ENCODE measurements at regions not wholly inside any gene's neighbourhood (a gene's known extent, or its start where the extent isn't known, plus 50 kb on each side); places are given as distances from the start of the nearest gene placed in this dataset.

DNA sequence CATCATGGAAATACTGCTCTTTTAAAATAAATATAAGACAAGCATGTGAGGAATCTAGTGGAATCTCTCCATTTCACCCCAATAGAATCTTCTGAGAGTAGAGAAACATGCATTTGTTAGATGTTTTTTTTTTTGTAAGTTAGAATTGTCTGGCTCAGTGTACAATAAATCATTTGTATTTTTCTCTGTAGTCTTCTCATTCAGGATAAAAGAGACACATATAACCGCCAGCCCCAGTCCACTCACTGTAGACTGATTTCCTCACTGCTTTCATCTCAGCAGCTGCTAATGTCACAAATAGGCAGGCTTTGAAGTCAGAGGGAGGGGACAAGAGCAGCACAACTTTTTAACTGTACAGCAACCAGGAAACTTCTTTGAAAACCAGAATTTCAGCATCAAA, 140.2 kb upstream of the RBMS3 start:
- Mint-ChIP-seq H3K27ac (no peak overlapping the region), H3K4me1 (ENCODE audit: low read depth) (no peaks in the 10 kb centered on the region), H3K4me3 (no peak overlapping the region), H3K36me3 (ENCODE audit: low read depth) (no peaks in the 10 kb centered on the region), H3K9me3 (no peaks in the 10 kb centered on the region), H3K27me3 (peaks cover 3% of the 10 kb centered on the region)
- intact Hi-C loops (cut with micrococcal nuclease) = no loop called here

DNA sequence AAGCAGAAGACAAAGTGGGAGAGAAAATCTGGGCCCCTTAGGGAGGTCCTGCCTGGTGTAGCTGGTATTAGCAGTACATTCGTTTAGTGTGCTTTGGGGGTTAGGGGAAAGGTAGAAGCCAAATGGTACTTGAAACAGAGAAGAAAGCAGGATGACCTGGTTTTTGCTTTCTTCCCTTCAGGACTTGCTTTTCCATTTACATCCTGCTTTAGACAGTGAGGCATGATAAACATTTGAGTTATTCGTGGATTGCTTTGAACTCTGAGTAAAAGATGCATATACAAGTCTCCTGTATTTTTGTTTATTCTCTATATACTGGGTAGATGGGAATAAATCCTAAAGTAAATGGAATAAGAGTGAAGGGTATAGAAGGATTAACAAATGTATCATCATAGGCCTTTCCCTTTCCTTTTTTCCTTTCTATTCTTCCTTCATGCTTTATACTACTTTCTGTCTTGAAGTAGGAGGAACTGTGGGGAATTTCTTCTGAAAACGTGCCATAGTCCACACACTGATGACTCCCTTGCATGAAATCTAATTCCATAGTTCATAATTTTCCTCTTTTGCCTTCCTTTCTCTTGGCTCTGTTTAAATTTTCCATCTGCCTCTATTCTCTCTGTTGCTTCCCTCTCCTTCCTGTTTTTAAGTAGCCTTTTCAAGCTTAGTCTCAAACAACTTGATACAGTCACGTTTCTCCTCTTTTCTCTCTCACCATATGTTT, 139.5 kb upstream of the RBMS3 start:
- no peak overlapping the region for H3K4me3 Mint-ChIP-seq
- H3K36me3 Mint-ChIP-seq (ENCODE audit: low read depth) = no peaks in the 10 kb centered on the region
- no peaks in the 10 kb centered on the region for H3K4me1 Mint-ChIP-seq (ENCODE audit: low read depth)
- no peak overlapping the region for H3K27ac Mint-ChIP-seq
- H3K9me3 Mint-ChIP-seq = no peaks in the 10 kb centered on the region
- intact Hi-C loops (cut with micrococcal nuclease) = no loop called here
- H3K27me3 Mint-ChIP-seq = peaks cover 3% of the 10 kb centered on the region

DNA sequence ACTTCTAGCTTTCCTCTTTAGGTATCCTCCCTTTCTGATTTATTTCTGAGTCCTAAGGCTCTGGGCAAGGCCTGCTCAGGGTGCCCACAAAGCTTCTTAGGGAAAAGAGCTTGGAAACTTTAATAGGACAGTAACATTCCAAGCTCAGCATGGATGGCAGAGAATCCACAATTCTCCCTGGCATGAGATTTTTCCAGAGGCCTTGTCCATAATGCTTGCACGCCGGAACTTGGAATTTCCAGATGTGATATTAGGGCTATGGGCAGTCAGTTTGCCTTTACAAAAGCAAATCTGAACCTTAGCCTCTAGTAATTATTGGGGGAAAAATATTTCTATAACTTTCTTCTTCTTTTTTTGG, 139.0 kb upstream of the RBMS3 start:
- H3K36me3 Mint-ChIP-seq (ENCODE audit: low read depth) = no peaks in the 10 kb centered on the region
- no peaks in the 10 kb centered on the region for H3K9me3 Mint-ChIP-seq
- H3K4me1 Mint-ChIP-seq (ENCODE audit: low read depth) = no peaks in the 10 kb centered on the region
- H3K27me3 Mint-ChIP-seq = peaks cover 3% of the 10 kb centered on the region
- H3K27ac Mint-ChIP-seq = no peak overlapping the region
- no peak overlapping the region for H3K4me3 Mint-ChIP-seq
- intact Hi-C loops (cut with micrococcal nuclease) = no loop called here

DNA sequence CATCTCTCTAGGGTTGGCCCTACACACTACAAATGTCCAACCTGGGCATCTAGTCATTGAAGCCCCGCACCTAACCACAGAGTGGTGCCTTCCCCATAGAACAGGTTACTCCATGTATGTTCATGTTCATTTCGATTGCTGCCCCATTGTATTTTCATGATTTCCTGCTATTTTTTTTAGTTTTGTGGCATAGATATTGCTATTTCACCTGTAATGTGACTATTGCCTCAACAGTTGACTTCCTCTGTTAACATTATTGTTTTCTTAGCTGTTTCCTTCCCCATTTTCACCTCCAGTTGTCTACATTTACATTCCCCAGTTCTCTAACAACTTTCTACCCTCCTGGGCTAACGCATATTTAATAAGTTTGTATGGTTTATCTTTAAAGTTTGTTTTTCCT, 137.7 kb upstream of the RBMS3 start:
- Mint-ChIP-seq H3K36me3 (ENCODE audit: low read depth) (no peaks in the 10 kb centered on the region), H3K4me3 (no peak overlapping the region), H3K4me1 (ENCODE audit: low read depth) (no peaks in the 10 kb centered on the region), H3K27ac (no peak overlapping the region), H3K9me3 (no peaks in the 10 kb centered on the region), H3K27me3 (peaks cover 3% of the 10 kb centered on the region)
- intact Hi-C loops (cut with micrococcal nuclease) = no loop called here

DNA sequence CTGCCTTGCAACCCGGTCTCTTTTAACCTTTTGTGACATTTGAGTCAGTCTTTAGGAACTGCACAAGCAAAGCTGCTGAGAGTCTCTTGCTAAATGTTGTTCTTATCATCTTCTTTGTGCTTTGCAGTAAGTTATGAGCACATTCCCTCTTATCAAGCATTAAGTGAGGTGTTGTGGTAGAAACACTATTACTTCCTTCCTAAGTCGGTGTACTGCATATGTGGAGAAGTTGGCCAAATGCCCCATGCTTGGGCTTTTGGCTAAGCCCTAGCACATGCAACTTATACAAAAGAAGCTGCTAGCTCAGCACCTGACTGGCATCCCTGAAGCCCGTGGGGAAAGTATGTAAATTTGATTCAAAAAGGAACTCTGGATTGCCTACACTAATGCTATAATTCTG, 136.5 kb upstream of the RBMS3 start:
- no peaks in the 10 kb centered on the region for H3K36me3 Mint-ChIP-seq (ENCODE audit: low read depth)
- no peak overlapping the region for H3K4me3 Mint-ChIP-seq
- no peak overlapping the region for H3K27ac Mint-ChIP-seq
- no peaks in the 10 kb centered on the region for H3K9me3 Mint-ChIP-seq
- H3K27me3 Mint-ChIP-seq = peaks cover 3% of the 10 kb centered on the region
- no peaks in the 10 kb centered on the region for H3K4me1 Mint-ChIP-seq (ENCODE audit: low read depth)
- intact Hi-C loops (cut with micrococcal nuclease) = no loop called here

DNA sequence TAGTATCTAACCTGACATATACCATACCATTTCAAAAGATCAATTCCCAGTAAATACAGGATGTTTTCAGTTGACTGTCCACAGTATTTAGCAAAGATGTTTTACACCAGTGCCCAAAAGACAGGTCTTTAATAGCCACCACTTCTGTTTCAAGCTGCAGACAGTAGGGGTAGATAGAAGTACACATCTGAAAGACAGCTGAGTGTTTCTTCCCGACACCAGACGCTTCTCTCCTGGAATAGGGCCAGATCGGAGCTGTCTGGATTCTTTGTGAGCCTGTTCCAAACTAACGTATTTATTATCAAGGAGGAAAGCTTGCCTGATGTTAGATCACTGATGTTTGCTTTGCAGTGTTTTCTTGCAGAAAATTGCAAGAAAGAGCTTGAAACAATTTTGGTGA, 136.1 kb upstream of the RBMS3 start:
- no peak overlapping the region for H3K4me3 Mint-ChIP-seq
- intact Hi-C loops (cut with micrococcal nuclease) = no loop called here
- H3K27ac Mint-ChIP-seq = no peak overlapping the region
- peaks cover 3% of the 10 kb centered on the region for H3K27me3 Mint-ChIP-seq
- no peaks in the 10 kb centered on the region for H3K9me3 Mint-ChIP-seq
- H3K4me1 Mint-ChIP-seq (ENCODE audit: low read depth) = no peaks in the 10 kb centered on the region
- H3K36me3 Mint-ChIP-seq (ENCODE audit: low read depth) = no peaks in the 10 kb centered on the region

DNA sequence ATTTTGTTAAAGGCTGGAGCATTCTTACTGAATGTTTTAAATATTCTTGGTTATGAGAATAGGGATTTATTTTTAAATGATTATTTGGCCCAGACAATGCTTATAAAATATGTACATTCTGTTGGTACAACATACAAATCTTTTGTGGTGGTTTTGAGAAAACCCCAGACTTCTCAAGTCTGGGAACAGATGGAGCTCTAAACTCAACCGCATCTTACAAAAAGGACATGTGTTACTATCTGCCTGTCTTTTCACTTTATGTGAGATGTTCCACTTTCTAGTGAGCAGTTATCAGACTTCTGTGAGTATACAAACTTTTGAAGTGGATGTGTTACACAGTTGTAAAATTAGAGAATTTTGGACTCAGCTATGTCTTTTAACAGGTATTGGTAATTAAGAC, 135.5 kb upstream of the RBMS3 start:
- Mint-ChIP-seq H3K4me3 (no peak overlapping the region), H3K36me3 (ENCODE audit: low read depth) (no peaks in the 10 kb centered on the region), H3K27me3 (peaks cover 3% of the 10 kb centered on the region), H3K9me3 (no peaks in the 10 kb centered on the region), H3K27ac (no peak overlapping the region), H3K4me1 (ENCODE audit: low read depth) (no peaks in the 10 kb centered on the region)
- intact Hi-C loops (cut with micrococcal nuclease) = no loop called here

DNA sequence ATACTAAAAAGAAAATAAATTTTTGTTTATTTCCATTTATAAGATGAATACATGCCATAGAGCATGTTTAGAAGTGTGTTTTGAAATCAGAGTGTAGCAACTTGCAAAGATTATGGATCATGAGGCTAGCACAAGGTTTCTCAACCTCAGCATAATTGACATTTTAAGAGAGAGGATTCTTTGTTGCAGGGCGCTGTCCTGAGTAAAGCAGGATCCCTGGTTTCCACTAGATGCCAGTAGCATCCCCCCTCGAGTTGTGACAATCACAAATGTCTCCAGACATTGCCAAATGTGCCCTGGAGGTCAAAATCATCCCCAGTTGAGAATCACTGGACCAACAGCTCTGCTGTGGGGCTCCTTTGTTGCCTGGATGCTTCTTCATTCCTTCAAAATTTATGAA, 128.5 kb upstream of the RBMS3 start:
- Mint-ChIP-seq H3K36me3 (ENCODE audit: low read depth) (no peaks in the 10 kb centered on the region), H3K9me3 (no peaks in the 10 kb centered on the region), H3K4me1 (ENCODE audit: low read depth) (no peaks in the 10 kb centered on the region), H3K27ac (no peak overlapping the region), H3K4me3 (no peak overlapping the region), H3K27me3 (peaks cover 1% of the 10 kb centered on the region)
- intact Hi-C loops (cut with micrococcal nuclease) = no loop called here

DNA sequence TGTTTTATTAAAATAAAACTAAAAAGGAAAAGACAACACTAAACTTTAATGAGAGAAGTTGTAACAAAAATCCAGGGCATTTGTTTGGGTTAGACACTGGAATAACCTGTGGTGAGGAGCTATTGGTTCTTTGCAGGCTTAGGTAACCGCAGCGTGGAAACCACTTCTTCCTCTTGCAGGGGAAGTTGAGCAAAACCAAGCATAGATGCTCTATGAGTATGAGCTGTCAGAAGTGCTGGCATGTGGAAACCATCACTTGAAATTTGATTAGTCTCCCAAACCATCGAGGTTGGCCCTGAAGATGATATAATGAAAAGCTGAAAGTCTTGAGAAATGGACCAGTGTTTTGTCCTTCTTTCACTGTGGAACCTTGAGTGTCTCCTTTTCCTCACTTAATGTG, 127.1 kb upstream of the RBMS3 start:
- Mint-ChIP-seq H3K9me3 (no peaks in the 10 kb centered on the region), H3K4me3 (no peak overlapping the region), H3K36me3 (ENCODE audit: low read depth) (no peaks in the 10 kb centered on the region), H3K4me1 (ENCODE audit: low read depth) (no peaks in the 10 kb centered on the region), H3K27ac (no peak overlapping the region), H3K27me3 (peaks cover 1% of the 10 kb centered on the region)
- intact Hi-C loops (cut with micrococcal nuclease) = no loop called here

DNA sequence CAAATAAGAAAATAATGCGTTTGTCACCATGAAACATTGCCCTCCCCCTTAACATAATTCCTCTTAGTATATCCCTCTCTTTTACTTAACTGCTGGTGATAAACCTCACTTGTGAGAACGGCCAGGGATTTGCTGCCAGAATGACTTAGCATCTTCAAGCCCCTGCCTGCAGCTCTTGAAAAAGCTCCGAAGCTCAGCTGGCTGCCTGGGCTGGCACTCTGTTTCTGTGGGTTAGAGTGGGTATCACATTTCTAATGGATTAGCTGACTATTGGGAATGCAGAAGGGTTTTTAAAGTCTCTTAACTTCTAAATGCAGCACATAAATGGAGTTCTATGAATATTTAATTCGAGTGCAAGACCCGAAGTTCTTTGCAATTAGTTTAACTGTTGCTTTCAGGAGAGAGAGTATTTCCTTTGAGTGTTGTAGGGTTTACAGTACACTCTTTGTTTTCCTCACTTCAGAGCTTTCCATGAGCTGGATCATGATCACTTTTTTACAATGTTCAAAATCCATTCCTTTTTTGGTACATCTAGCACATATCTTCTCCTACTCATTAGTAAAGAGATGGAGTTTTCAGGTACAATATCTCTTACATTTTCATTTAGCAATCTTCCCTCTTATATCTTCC, 124.7 kb upstream of the RBMS3 start:
- Mint-ChIP-seq H3K36me3 (ENCODE audit: low read depth) (no peaks in the 10 kb centered on the region), H3K27ac (no peak overlapping the region), H3K4me3 (no peak overlapping the region), H3K9me3 (no peaks in the 10 kb centered on the region), H3K27me3 (peaks cover 1% of the 10 kb centered on the region), H3K4me1 (ENCODE audit: low read depth) (no peaks in the 10 kb centered on the region)
- intact Hi-C loops (cut with micrococcal nuclease) = no loop called here

DNA sequence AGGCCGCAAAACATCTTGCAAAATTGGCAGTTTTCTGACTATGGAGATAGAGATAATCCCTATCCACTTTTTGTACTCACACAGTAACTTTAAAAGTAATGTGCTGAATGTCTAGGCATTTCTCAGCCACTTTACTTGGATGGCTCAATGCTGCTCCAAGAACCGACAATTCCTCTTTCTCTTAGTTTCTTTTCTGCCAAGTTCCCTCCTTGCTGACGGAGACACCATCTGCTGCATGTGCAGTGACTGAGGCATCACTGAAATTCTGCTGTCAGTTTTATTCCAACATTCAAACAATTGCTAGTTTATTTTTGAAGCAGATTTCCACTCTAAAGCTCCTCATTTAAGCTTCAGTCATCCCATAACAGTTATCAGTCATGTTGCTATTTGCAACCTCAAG, 116.0 kb upstream of the RBMS3 start:
- H3K36me3 Mint-ChIP-seq (ENCODE audit: low read depth) = no peaks in the 10 kb centered on the region
- H3K27me3 Mint-ChIP-seq = no peaks in the 10 kb centered on the region
- intact Hi-C loops (cut with micrococcal nuclease) = no loop called here
- no peak overlapping the region for H3K4me3 Mint-ChIP-seq
- no peak overlapping the region for H3K27ac Mint-ChIP-seq
- H3K9me3 Mint-ChIP-seq = peaks cover 8% of the 10 kb centered on the region
- H3K4me1 Mint-ChIP-seq (ENCODE audit: low read depth) = no peaks in the 10 kb centered on the region

DNA sequence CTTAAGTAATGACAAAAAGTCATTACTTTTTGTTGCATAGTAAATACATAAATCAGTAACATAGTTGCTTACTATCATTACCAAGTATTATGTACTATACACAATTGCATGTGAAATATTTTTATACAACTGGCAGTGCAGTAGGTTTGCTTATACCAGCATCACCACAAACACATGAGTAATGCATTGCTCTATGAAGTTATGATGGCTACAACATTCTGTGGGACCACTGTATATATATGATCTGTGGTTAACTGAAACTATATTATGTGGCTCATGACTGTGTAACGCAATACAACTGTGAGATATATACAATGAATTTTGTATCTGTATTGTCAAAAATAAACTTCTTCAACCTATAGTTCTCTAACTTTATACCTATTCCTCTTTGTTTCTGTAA, 113.7 kb upstream of the RBMS3 start:
- peaks cover 8% of the 10 kb centered on the region for H3K9me3 Mint-ChIP-seq
- no peak overlapping the region for H3K27ac Mint-ChIP-seq
- no peaks in the 10 kb centered on the region for H3K4me1 Mint-ChIP-seq (ENCODE audit: low read depth)
- intact Hi-C loops (cut with micrococcal nuclease) = no loop called here
- no peaks in the 10 kb centered on the region for H3K27me3 Mint-ChIP-seq
- no peak overlapping the region for H3K4me3 Mint-ChIP-seq
- no peaks in the 10 kb centered on the region for H3K36me3 Mint-ChIP-seq (ENCODE audit: low read depth)

DNA sequence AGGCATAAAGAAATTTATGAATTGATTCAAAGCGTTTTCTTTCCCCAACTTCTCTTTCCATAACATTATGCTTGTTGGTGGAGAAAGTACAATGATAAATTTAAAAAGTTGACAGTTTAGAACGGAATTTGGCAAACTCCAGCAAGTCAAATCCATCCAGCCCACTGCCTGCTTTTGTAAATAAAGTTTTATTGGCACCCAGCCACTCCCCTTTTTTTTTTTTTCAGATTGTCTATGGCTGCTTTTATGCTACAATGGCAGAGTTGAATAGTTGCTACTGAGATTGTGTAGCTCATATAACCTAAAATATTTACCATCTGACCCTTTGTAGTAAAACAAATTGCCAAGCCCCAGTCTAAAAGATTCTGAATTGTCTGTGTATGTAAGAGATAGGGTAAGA, 112.8 kb upstream of the RBMS3 start:
- H3K27me3 Mint-ChIP-seq = no peaks in the 10 kb centered on the region
- intact Hi-C loops (cut with micrococcal nuclease) = no loop called here
- H3K36me3 Mint-ChIP-seq (ENCODE audit: low read depth) = no peaks in the 10 kb centered on the region
- no peak overlapping the region for H3K4me3 Mint-ChIP-seq
- no peaks in the 10 kb centered on the region for H3K4me1 Mint-ChIP-seq (ENCODE audit: low read depth)
- H3K9me3 Mint-ChIP-seq = peaks cover 3% of the 10 kb centered on the region
- no peak overlapping the region for H3K27ac Mint-ChIP-seq

DNA sequence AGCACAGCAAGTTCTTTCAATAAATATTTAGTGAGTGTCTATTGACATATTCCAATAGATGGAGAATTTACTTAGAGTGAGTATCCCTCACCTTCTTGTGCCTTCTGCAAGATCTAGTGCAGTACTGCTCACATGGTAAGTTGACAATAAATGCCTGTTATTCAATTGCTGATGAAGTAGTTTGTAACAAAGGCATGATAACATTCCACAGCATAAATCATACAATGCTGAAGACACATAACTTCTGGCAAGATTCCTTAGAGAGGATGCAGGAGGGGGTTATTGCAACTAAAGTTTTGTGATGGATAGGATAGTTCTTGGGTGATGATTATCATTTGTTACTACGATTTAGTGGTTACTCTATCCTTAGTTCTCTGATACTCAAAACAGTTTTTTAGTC, 112.2 kb upstream of the RBMS3 start:
- intact Hi-C loops (cut with micrococcal nuclease) = no loop called here
- no peaks in the 10 kb centered on the region for H3K27me3 Mint-ChIP-seq
- no peaks in the 10 kb centered on the region for H3K36me3 Mint-ChIP-seq (ENCODE audit: low read depth)
- no peaks in the 10 kb centered on the region for H3K9me3 Mint-ChIP-seq
- H3K27ac Mint-ChIP-seq = no peak overlapping the region
- no peak overlapping the region for H3K4me3 Mint-ChIP-seq
- H3K4me1 Mint-ChIP-seq (ENCODE audit: low read depth) = no peaks in the 10 kb centered on the region

DNA sequence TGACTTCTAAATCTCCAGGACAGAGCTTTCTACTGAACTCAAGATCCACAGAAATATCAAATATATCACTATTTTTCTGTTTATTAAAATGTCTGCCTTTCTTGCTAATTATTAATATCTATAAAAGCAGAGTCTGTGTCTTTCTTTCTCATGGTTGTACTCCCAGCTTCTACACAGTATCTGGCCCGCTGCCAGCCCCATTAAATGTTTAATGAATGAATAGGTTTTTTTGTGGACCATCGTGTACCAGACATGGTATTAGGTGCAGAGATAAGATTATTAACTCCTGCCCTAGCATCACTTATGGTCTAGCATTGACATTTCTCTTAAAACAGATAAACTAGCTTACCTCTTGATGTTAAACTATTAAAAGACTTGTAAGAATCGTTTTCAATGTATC, 111.4 kb upstream of the RBMS3 start:
- intact Hi-C loops (cut with micrococcal nuclease) = no loop called here
- H3K27me3 Mint-ChIP-seq = no peaks in the 10 kb centered on the region
- H3K27ac Mint-ChIP-seq = no peak overlapping the region
- H3K9me3 Mint-ChIP-seq = no peaks in the 10 kb centered on the region
- H3K4me1 Mint-ChIP-seq (ENCODE audit: low read depth) = no peaks in the 10 kb centered on the region
- H3K36me3 Mint-ChIP-seq (ENCODE audit: low read depth) = no peaks in the 10 kb centered on the region
- no peak overlapping the region for H3K4me3 Mint-ChIP-seq

Measured in dendritic cell treated with granulocyte-macrophage colony-stimulating factor and Interleukin-4, amounts not matched to agents 40 ng/mL and 50 ng/mL, for 4 days (primary cell).